ENCODE measurements at regions not wholly inside any gene's neighbourhood (a gene's known extent, or its start where the extent isn't known, plus 50 kb on each side); places are given as distances from the start of the nearest gene placed in this dataset.

- H3K4me3 ChIP-seq (replicated peaks in 1 of 2; ENCODE audit: low read depth in 2 of 2, low read length in 2 of 2): no peak overlapping the region
- no peak for DNase-seq (ENCODE audit: low read depth in 2 of 2)
- TF ChIP-seq CTCF (IDR thresholded peaks at IDR 0.05; ENCODE audit: low read depth, low read length): no peak
Observed at GRCh38 chr6:74567281-74567922, 638.5 kb downstream of the COL12A1 start.

GRCh38 chr6:74557236-74557635 is 648.6 kb downstream of the COL12A1 start:
- DNase-seq (ENCODE audit: low read depth in 2 of 2): no peak
- TF ChIP-seq CTCF (IDR thresholded peaks at IDR 0.05; ENCODE audit: low read depth, low read length): no peak

GRCh38 chr6:74554041-74554440 is 651.8 kb downstream of the COL12A1 start:
- DNase-seq (ENCODE audit: low read depth in 2 of 2): no peak
- H3K4me3 ChIP-seq (replicated peaks in 1 of 2; ENCODE audit: low read depth in 2 of 2, low read length in 2 of 2): no peak overlapping the region
- TF ChIP-seq CTCF (IDR thresholded peaks at IDR 0.05; ENCODE audit: low read depth, low read length): no peak

More at GRCh38 chr6:74557236-74557635, 648.6 kb downstream of the COL12A1 start:
- H3K4me3 ChIP-seq (replicated peaks in 1 of 2; ENCODE audit: low read depth in 2 of 2, low read length in 2 of 2): no peak overlapping the region

- TF ChIP-seq CTCF (IDR thresholded peaks at IDR 0.05; ENCODE audit: low read depth, low read length): no peak
- no peak overlapping the region for H3K4me3 ChIP-seq (replicated peaks in 1 of 2; ENCODE audit: low read depth in 2 of 2, low read length in 2 of 2)
- peak; percentile 14 to 73 for DNase-seq (ENCODE audit: low read depth in 2 of 2)
Observed at GRCh38 chr6:74551896-74552295, 654.0 kb downstream of the COL12A1 start.

- H3K4me3 ChIP-seq (replicated peaks in 1 of 2; ENCODE audit: low read depth in 2 of 2, low read length in 2 of 2): no peak overlapping the region
- DNase-seq (ENCODE audit: low read depth in 2 of 2): no peak
- TF ChIP-seq CTCF (IDR thresholded peaks at IDR 0.05; ENCODE audit: low read depth, low read length): no peak
Observed at GRCh38 chr6:74550821-74551220, 655.0 kb downstream of the COL12A1 start.

- H3K4me3 ChIP-seq (replicated peaks in 1 of 2; ENCODE audit: low read depth in 2 of 2, low read length in 2 of 2): no peak overlapping the region
- DNase-seq (ENCODE audit: low read depth in 2 of 2): no peak
- TF ChIP-seq CTCF (IDR thresholded peaks at IDR 0.05; ENCODE audit: low read depth, low read length): no peak
Observed at GRCh38 chr6:74549746-74550145, 656.1 kb downstream of the COL12A1 start.
